PC-3 (cell line): ENCODE measurements at regions not wholly inside any gene's neighbourhood (a gene's known extent, or its start where the extent isn't known, plus 50 kb on each side); places are given as distances from the start of the nearest gene placed in this dataset.

Experiments
- ATAC-seq: fragments of 200-7000 bp; cut with Tn5 transposase; 2 replicates; pipeline ENCODE4 v1.9.1; 2020; ENCODE audit warnings: mild to moderate bottlenecking, moderate library complexity
- BruUV-seq: library from RNA; stranded (reverse); fragments of 400-500 nt; replicated peaks from 2 replicates; lab custom pipeline; 2021; lab: Mats Ljungman, UMichigan
- CTCF ChIA-PET: fragments of 300-600 bp; sonication (Branson Sonifier 250); formaldehyde crosslinking; loops from one replicate; lab custom pipeline; 2022; ENCODE audit warnings: antibody characterized with exemption; lab: Charles Lee
- POLR2A ChIA-PET: fragments of 300-600 bp; sonication (Branson Sonifier 250); formaldehyde crosslinking; loops from one replicate; lab custom pipeline; 2022; ENCODE audit warnings: antibody characterized with exemption; ENCODE audit not compliant: unreplicated experiment; lab: Charles Lee
- DNase-seq: peaks from one replicate; pipeline ENCODE4 v3.0.0-alpha.2; 2015
- H2AFZ ChIP-seq: fragments of 300-600 bp; sonication (generic); 2 replicates; pipeline ENCODE4 v1.6.0; 2016; ENCODE audit warnings: antibody characterized with exemption, low read length
- H3F3A ChIP-seq: fragments of 300-600 bp; sonication (generic); one replicate; pipeline ENCODE4 v1.6.0; 2017; ENCODE audit warnings: antibody characterized with exemption, low read length, control low read depth, mild to moderate bottlenecking; ENCODE audit not compliant: unreplicated experiment
- H3K27ac ChIP-seq: fragments of 300-600 bp; sonication (generic); 2 replicates; pipeline ENCODE4 v1.5.1; 2016; ENCODE audit warnings: mild to moderate bottlenecking, low read length
- H3K27me3 ChIP-seq: fragments of 300-600 bp; sonication (generic); 2 replicates; pipeline ENCODE4 v1.6.1; 2016; ENCODE audit warnings: low read length, mixed read lengths
- H3K36me3 ChIP-seq: fragments of 300-600 bp; sonication (generic); 2 replicates; pipeline ENCODE4 v1.6.1; 2016; ENCODE audit warnings: low read depth, mixed run types, low read length, mixed read lengths
- H3K4me1 ChIP-seq: fragments of 300-600 bp; sonication (generic); 2 replicates; pipeline ENCODE4 v1.5.1; 2016; ENCODE audit warnings: low read length; ENCODE audit not compliant: insufficient read depth
- H3K4me2 ChIP-seq: fragments of 300-600 bp; sonication (generic); 2 replicates; pipeline ENCODE4 v1.6.0; 2016; ENCODE audit warnings: low read length
- H3K4me3 ChIP-seq: fragments of 300-600 bp; sonication (generic); 2 replicates; pipeline ENCODE4 v1.5.1; 2016; ENCODE audit warnings: mild to moderate bottlenecking, low read length, mixed read lengths
- H3K79me2 ChIP-seq: fragments of 300-600 bp; sonication (generic); 2 replicates; pipeline ENCODE4 v1.6.1; 2017; ENCODE audit warnings: low read length, mixed read lengths
- H3K9ac ChIP-seq: fragments of 300-600 bp; sonication (generic); 2 replicates; pipeline ENCODE4 v1.6.0; 2016; ENCODE audit warnings: mild to moderate bottlenecking, low read length
- H3K9me2 ChIP-seq: fragments of 300-600 bp; sonication (generic); replicated peaks from 2 replicates; pipeline ENCODE4 v1.6.1; 2016; ENCODE audit warnings: mixed run types, low read length, mixed read lengths
- H3K9me3 ChIP-seq: fragments of 300-600 bp; sonication (generic); 2 replicates; pipeline ENCODE4 v1.6.1; 2016; ENCODE audit warnings: low read length, mixed read lengths
- H4K20me1 ChIP-seq: fragments of 300-600 bp; sonication (generic); 2 replicates; pipeline ENCODE4 v1.6.1; 2016; ENCODE audit warnings: low read length, mixed read lengths
- CTCF ChIP-seq: fragments of 300-600 bp; sonication (generic); conservative IDR thresholded peaks from 2 replicates; pipeline ENCODE4 v1.5.1; 2017; ENCODE audit warnings: antibody characterized with exemption, low read depth, mild to moderate bottlenecking, low read length
- EZH2 ChIP-seq: fragments of 300-600 bp; sonication (generic); IDR thresholded peaks from one replicate; pipeline ENCODE4 v1.6.1; 2017; ENCODE audit warnings: antibody characterized with exemption, mild to moderate bottlenecking, low read length; ENCODE audit not compliant: unreplicated experiment
- EZH2phosphoT487 ChIP-seq: fragments of 300-600 bp; sonication (generic); IDR thresholded peaks from 2 replicates; pipeline ENCODE4 v1.6.1; 2018; ENCODE audit warnings: mild to moderate bottlenecking, antibody characterized with exemption, low read length, borderline replicate concordance
- intact Hi-C: fragments of 100-400 bp; cut with micrococcal nuclease; formaldehyde crosslinking; loops from 2 replicates; pipeline ENCODE4 v1.9.0; 2023

GRCh38 chr11:116471608-116472256, 301.1 kb downstream of the BUD13 start:
- POLR2A ChIA-PET: no interaction called here
- no peaks in the 10 kb centered on the region for H3K4me1 ChIP-seq

GRCh38 chr11:116468699-116469098, 304.1 kb downstream of the BUD13 start:
- no peak for DNase-seq
- H3K79me2 ChIP-seq: no peaks in the 10 kb centered on the region
- H3K4me3 ChIP-seq: no peak overlapping the region
- no peaks in the 10 kb centered on the region for H3K9me3 ChIP-seq
- H2AFZ ChIP-seq: no peak overlapping the region
- H3K9me2 ChIP-seq: no peaks in the 10 kb centered on the region
- intact Hi-C loops: no loop called here
- H3K4me2 ChIP-seq: no peak overlapping the region
- CTCF ChIA-PET: no interaction called here
- no peaks in the 10 kb centered on the region for H4K20me1 ChIP-seq
- TF ChIP-seq EZH2phosphoT487 (no peak), EZH2 (no peak)
- H3K27me3 ChIP-seq: peaks cover 12% of the 10 kb centered on the region; the same call in 1 of the 2 replicates
- no peaks in the 10 kb centered on the region for H3F3A ChIP-seq
- no peak for ATAC-seq
- no peak overlapping the region for H3K9ac ChIP-seq
- BruUV-seq: no TSS peak
- H3K4me1 ChIP-seq: no peaks in the 10 kb centered on the region
- POLR2A ChIA-PET: no interaction called here
- no peaks in the 10 kb centered on the region for H3K36me3 ChIP-seq
- H3K27ac ChIP-seq: no peak overlapping the region

More at GRCh38 chr11:116471608-116472256, 301.1 kb downstream of the BUD13 start:
- Histone ChIP-seq H3K36me3 (no peaks in the 10 kb centered on the region), H3K4me2 (no peak overlapping the region), H3K27ac (no peak overlapping the region), H3K79me2 (no peaks in the 10 kb centered on the region), H3K4me3 (no peak overlapping the region), H3K9ac (no peak overlapping the region), H3K27me3 (peaks cover 10% of the 10 kb centered on the region; the same call in 1 of the 2 replicates), H2AFZ (no peak overlapping the region), H3K9me2 (no peaks in the 10 kb centered on the region), H3K9me3 (no peaks in the 10 kb centered on the region), H4K20me1 (no peaks in the 10 kb centered on the region), H3F3A (no peaks in the 10 kb centered on the region)
- ATAC-seq (no peak), DNase-seq (no peak)
- no peak for TF ChIP-seq EZH2
- BruUV-seq: no TSS peak
- intact Hi-C loops: no loop called here
- CTCF ChIA-PET: no interaction called here

GRCh38 chr11:116467823-116468222, 305.0 kb downstream of the BUD13 start:
- POLR2A ChIA-PET: no interaction called here
- CTCF ChIA-PET: no interaction called here
- TF ChIP-seq EZH2 (no peak), EZH2phosphoT487 (no peak), CTCF (no peak)
- Histone ChIP-seq H3K4me2 (no peak overlapping the region), H3K27ac (no peak overlapping the region), H3K79me2 (no peaks in the 10 kb centered on the region), H3K9me3 (no peaks in the 10 kb centered on the region), H3K36me3 (no peaks in the 10 kb centered on the region), H3K4me1 (no peaks in the 10 kb centered on the region), H3F3A (no peaks in the 10 kb centered on the region), H3K27me3 (peaks cover 17% of the 10 kb centered on the region; the same call in 1 of the 2 replicates), H3K4me3 (no peak overlapping the region), H3K9ac (no peak overlapping the region), H2AFZ (no peak overlapping the region), H3K9me2 (no peaks in the 10 kb centered on the region), H4K20me1 (no peaks in the 10 kb centered on the region)
- no peak for DNase-seq
- ATAC-seq: no peak
- no TSS peak for BruUV-seq
- intact Hi-C loops: no loop called here
